ENCODE measurements at regions not wholly inside any gene's neighbourhood (a gene's known extent, or its start where the extent isn't known, plus 50 kb on each side); places are given as distances from the start of the nearest gene placed in this dataset.

DNA sequence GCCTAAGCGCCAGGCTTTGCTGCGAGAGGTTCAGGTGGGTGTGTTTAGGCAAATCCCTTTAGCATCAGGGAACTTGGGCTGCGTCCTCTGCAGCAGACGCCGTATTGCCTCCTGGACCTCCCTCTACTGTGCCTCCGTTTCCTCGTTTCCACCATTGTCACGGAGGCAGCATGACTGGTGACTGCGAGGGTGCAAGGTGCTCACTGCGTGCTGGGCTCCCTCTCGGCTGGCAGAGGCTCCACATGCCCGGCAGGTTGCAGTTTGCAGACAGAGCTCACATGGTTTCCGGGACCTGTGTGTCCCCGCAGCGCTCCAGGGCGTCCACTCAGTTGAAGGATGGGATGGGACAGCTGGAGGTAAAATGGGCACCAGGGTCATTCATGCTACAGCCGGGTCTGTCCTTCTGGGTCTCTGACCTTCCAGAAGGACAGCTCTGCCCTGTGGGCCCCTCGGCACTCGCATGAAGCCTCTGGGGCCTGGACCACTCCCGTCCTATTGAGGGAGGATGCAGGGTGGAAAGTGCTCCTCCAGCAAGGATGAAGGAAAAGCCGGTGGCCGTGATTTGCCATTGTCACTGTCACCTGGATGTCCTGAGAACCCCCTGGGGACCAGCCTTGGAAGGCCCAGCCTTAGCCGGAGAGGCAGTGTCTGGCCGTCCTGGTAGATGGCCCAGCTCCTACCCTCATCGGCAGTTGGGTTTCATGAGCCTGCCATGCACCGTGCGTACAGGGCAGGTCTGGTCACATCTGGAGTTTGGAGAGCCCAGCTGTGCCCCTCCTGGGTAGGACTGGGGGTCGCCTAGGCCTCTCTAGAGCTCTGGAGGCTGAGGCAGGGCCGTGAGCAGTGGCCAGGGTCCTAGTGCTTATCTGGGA is 146.5 kb downstream of the KIF26A start:
- DNase-seq (no peak), ATAC-seq (replicated peaks in 1 of 2) (no peak)
- no peak overlapping the region for H3K27ac Mint-ChIP-seq
- H3K4me3 Mint-ChIP-seq = no peak overlapping the region
- H3K4me1 Mint-ChIP-seq (ENCODE audit: low read depth) = no peaks in the 10 kb centered on the region
- H3K36me3 Mint-ChIP-seq (ENCODE audit: insufficient read depth in 2 of 2) = no peaks in the 10 kb centered on the region
- peaks cover 4 to 10% of the 10 kb centered on the region in 2 donors for H3K9me3 Mint-ChIP-seq
- no peaks in the 10 kb centered on the region for H3K27me3 Mint-ChIP-seq (ENCODE audit: low read depth)

DNA sequence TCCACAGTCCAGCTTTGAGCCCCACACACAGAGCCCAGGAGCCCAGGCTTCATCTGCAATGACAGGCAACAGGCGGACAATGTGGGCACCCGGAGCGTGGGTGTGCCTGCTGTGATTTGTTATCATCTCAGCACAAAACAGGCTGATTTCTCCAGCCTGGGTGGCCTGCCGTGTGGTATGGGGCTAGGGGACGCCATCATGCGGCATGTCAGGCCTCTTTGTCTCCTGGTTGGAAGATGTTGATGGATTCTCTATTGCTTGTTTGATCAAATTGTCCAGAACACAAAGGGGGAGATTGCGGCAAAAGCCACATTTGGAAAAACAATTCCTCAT is 147.1 kb downstream of the KIF26A start:
- H3K27ac Mint-ChIP-seq = no peak overlapping the region
- no peaks in the 10 kb centered on the region for H3K4me1 Mint-ChIP-seq (ENCODE audit: low read depth)
- no peaks in the 10 kb centered on the region for H3K27me3 Mint-ChIP-seq (ENCODE audit: low read depth)
- H3K4me3 Mint-ChIP-seq = no peak overlapping the region
- no peaks in the 10 kb centered on the region for H3K36me3 Mint-ChIP-seq (ENCODE audit: insufficient read depth in 2 of 2)
- DNase-seq = no peak
- no peak for ATAC-seq (replicated peaks in 1 of 2)
- peaks cover 4 to 10% of the 10 kb centered on the region in 2 donors for H3K9me3 Mint-ChIP-seq

DNA sequence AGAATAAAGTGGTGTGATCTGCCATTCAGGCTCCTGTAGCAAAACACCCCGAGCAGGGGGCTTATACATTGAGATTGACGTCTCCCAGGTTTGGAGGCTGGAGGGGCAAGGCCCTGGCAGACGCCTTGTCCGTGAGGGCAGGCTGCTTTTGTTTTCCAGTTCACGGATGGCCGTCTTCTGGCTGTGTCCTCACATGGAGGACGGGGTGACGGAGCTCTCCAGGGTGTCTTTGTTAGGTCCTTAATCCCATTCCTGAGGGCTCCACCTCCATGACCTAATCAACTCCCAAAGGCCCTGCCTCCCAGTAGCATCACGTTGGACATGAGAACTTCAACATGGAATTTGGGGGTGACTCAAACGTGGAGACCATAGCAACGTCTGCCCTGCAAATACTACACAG is 147.7 kb downstream of the KIF26A start:
- DNase-seq = no peak
- H3K9me3 Mint-ChIP-seq = peaks cover 4 to 10% of the 10 kb centered on the region in 2 donors
- no peak overlapping the region for H3K27ac Mint-ChIP-seq
- H3K4me1 Mint-ChIP-seq (ENCODE audit: low read depth) = no peaks in the 10 kb centered on the region
- H3K27me3 Mint-ChIP-seq (ENCODE audit: low read depth) = no peaks in the 10 kb centered on the region
- ATAC-seq (replicated peaks in 1 of 2) = no peak
- no peak overlapping the region for H3K4me3 Mint-ChIP-seq
- H3K36me3 Mint-ChIP-seq (ENCODE audit: insufficient read depth in 2 of 2) = no peaks in the 10 kb centered on the region

- H3K27me3 Mint-ChIP-seq (ENCODE audit: low read depth) = no peaks in the 10 kb centered on the region
- H3K9me3 Mint-ChIP-seq = peaks cover 4 to 10% of the 10 kb centered on the region in 2 donors
- no peak overlapping the region for H3K4me3 Mint-ChIP-seq
- H3K36me3 Mint-ChIP-seq (ENCODE audit: insufficient read depth in 2 of 2) = no peaks in the 10 kb centered on the region
- no peaks in the 10 kb centered on the region for H3K4me1 Mint-ChIP-seq (ENCODE audit: low read depth)
- no peak for ATAC-seq (replicated peaks in 1 of 2)
- DNase-seq = no peak
- H3K27ac Mint-ChIP-seq = no peak overlapping the region
Observed at GRCh38 chr14:104286496-104286895, 148.1 kb downstream of the KIF26A start.

DNA sequence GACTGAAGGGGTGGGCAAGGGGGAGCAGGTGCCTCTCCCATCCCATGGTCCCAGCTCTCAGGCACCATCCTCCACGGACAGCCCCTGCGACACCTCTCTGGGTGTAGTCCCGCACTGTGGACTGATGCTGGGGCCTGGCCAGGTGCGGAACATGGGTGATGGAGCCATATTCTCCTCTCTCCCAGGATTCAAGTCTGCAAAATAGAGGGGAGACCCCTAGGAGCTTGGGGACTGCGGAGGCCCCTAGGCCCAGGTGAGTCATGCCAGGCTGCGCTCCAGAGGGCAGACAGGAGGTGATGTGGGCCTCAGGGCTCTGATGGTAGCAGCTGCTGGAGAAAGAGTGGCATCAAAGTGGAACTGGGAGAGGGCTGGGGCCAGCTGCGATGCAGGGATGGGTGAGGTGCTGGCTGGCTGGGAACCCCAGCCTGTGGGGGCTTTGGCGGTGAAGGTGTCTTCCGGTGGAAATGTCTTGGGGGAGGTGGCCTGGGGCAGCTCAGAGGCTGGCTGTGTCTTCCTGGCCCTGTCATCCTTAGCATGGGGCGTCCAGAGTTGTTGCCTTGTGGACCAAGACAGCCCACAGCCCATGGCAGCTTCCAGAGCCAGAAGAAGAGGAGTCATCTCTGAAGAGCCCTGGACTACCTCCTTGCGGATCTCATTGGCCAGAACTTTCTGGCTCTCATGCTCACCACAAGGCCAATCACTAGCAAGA is 149.1 kb downstream of the KIF26A start:
- H3K27me3 Mint-ChIP-seq (ENCODE audit: low read depth) = no peaks in the 10 kb centered on the region
- no peak for DNase-seq
- H3K9me3 Mint-ChIP-seq = peaks cover 4 to 10% of the 10 kb centered on the region in 2 donors
- no peak overlapping the region for H3K4me3 Mint-ChIP-seq
- H3K27ac Mint-ChIP-seq = no peak overlapping the region
- no peaks in the 10 kb centered on the region for H3K36me3 Mint-ChIP-seq (ENCODE audit: insufficient read depth in 2 of 2)
- no peaks in the 10 kb centered on the region for H3K4me1 Mint-ChIP-seq (ENCODE audit: low read depth)
- ATAC-seq (replicated peaks in 1 of 2) = no peak

- Mint-ChIP-seq H3K4me1 (ENCODE audit: low read depth) (no peaks in the 10 kb centered on the region), H3K27ac (no peak overlapping the region), H3K4me3 (no peak overlapping the region), H3K36me3 (ENCODE audit: insufficient read depth in 2 of 2) (no peaks in the 10 kb centered on the region), H3K9me3 (peaks cover 4 to 10% of the 10 kb centered on the region in 2 donors), H3K27me3 (ENCODE audit: low read depth) (no peaks in the 10 kb centered on the region)
- DNase-seq (no peak), ATAC-seq (replicated peaks in 1 of 2) (no peak)
Observed at GRCh38 chr14:104288272-104288671, 149.9 kb downstream of the KIF26A start.

GRCh38 chr14:104289507-104289906 is 151.1 kb downstream of the KIF26A start:
- no peak overlapping the region for H3K4me3 Mint-ChIP-seq
- H3K9me3 Mint-ChIP-seq = peaks cover 4 to 10% of the 10 kb centered on the region in 2 donors
- H3K4me1 Mint-ChIP-seq (ENCODE audit: low read depth) = no peaks in the 10 kb centered on the region
- H3K36me3 Mint-ChIP-seq (ENCODE audit: insufficient read depth in 2 of 2) = no peaks in the 10 kb centered on the region
- DNase-seq (no peak), ATAC-seq (replicated peaks in 1 of 2) (no peak)
- no peaks in the 10 kb centered on the region for H3K27me3 Mint-ChIP-seq (ENCODE audit: low read depth)
- H3K27ac Mint-ChIP-seq = no peak overlapping the region

DNA sequence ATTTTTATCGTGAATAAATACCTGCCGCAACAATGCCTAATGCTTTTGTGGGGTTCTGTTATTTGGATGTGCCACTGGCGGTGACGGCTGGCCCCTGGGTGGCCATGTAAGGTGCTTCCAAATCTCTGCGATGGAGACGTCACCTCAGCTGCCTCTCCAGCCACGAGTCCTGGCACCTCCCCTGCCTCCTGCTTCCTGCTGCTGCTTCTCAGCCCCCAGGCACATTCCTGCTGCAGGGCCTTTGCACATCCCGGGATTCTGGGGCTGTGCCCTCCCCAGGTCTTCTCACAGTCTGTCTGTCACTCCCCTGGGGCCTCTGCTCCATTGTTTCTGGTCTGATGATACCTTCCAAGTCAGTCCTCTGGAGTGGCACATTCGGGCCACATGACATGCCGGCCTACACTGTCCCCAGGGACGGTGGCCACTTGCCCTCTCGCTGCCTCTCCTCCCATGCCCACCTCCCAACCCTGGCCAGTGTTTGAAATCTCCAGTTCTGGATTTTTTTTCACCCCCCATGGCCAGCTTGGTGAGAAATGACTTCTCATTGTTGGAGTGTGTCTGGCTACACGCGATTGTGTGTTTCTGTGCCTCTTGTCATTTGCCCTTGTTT is 151.8 kb downstream of the KIF26A start:
- DNase-seq = no peak
- no peak overlapping the region for H3K27ac Mint-ChIP-seq
- no peaks in the 10 kb centered on the region for H3K4me1 Mint-ChIP-seq (ENCODE audit: low read depth)
- no peak for ATAC-seq (replicated peaks in 1 of 2)
- H3K9me3 Mint-ChIP-seq = peaks cover 4 to 10% of the 10 kb centered on the region in 2 donors
- H3K27me3 Mint-ChIP-seq (ENCODE audit: low read depth) = no peaks in the 10 kb centered on the region
- H3K4me3 Mint-ChIP-seq = no peak overlapping the region
- no peaks in the 10 kb centered on the region for H3K36me3 Mint-ChIP-seq (ENCODE audit: insufficient read depth in 2 of 2)

DNA sequence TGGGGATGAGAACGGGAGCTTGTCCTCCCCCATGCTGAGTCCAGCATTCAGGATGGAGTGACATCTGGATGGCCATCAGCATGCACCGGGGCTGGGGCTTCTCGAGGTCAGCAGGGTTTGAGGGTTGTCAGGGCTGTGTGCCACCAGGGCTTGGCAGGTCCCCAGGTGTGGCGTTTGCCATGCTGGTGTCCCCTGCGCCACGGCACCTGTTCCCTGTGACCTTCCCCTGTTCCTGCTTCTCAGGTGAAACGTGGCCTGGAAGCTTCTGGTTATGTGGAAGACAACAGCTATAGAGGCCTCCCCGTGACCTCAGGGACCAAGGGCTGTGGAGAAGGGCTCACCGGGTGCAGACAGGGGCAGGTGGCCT is 152.4 kb downstream of the KIF26A start:
- Mint-ChIP-seq H3K4me3 (no peak overlapping the region), H3K27me3 (ENCODE audit: low read depth) (no peaks in the 10 kb centered on the region), H3K9me3 (peaks cover 4 to 10% of the 10 kb centered on the region in 2 donors), H3K4me1 (ENCODE audit: low read depth) (no peaks in the 10 kb centered on the region), H3K27ac (no peak overlapping the region), H3K36me3 (ENCODE audit: insufficient read depth in 2 of 2) (no peaks in the 10 kb centered on the region)
- ATAC-seq (replicated peaks in 1 of 2) (no peak), DNase-seq (no peak)

GRCh38 chr14:104291123-104292000 is 153.0 kb downstream of the KIF26A start:
- H3K4me1 Mint-ChIP-seq (ENCODE audit: low read depth) = no peaks in the 10 kb centered on the region
- H3K9me3 Mint-ChIP-seq = peaks cover 4 to 10% of the 10 kb centered on the region in 2 donors
- ATAC-seq (replicated peaks in 1 of 2) (no peak), DNase-seq (no peak)
- no peak overlapping the region for H3K27ac Mint-ChIP-seq
- no peak overlapping the region for H3K4me3 Mint-ChIP-seq
- no peaks in the 10 kb centered on the region for H3K36me3 Mint-ChIP-seq (ENCODE audit: insufficient read depth in 2 of 2)
- no peaks in the 10 kb centered on the region for H3K27me3 Mint-ChIP-seq (ENCODE audit: low read depth)

- Mint-ChIP-seq H3K36me3 (ENCODE audit: insufficient read depth in 2 of 2) (no peaks in the 10 kb centered on the region), H3K27ac (no peak overlapping the region), H3K9me3 (peaks cover 4 to 10% of the 10 kb centered on the region in 2 donors), H3K27me3 (ENCODE audit: low read depth) (no peaks in the 10 kb centered on the region), H3K4me1 (ENCODE audit: low read depth) (no peaks in the 10 kb centered on the region), H3K4me3 (no peak overlapping the region)
- DNase-seq = no peak
- no peak for ATAC-seq (replicated peaks in 1 of 2)
Observed at GRCh38 chr14:104292084-104292970, 153.9 kb downstream of the KIF26A start.

DNA sequence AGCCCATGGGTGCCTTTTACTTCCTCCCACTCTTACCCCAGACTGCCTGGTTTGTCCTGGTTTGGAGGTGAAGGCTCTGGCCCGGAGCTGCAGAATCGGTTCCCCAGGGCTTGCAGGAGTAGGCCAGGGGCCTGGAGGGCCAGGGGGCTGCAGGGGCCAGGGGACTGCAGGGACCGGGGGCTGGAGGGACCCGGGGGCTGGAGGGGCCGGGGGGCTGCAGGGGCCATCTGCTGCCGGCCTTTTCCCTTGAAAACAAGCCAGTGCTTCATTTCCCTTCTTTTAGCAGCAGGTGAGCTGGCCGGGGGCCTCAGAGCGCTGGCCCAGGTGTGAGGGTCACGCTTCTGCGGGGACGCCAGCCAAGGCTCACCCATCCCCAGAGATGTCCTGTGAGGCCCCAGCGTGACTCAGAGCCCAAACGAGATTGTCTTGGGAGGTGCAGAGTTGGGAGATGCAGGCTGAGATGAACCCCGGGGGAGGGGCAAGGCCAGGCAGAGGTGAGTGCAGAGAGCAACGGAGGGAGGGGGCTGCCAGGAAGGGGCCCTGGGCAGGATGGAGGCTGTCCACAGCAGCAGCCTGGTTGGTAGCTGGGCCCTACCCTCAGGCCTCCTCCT is 154.9 kb downstream of the KIF26A start:
- Mint-ChIP-seq H3K27ac (no peak overlapping the region), H3K27me3 (ENCODE audit: low read depth) (no peaks in the 10 kb centered on the region), H3K4me1 (ENCODE audit: low read depth) (no peaks in the 10 kb centered on the region), H3K4me3 (no peak overlapping the region), H3K9me3 (peaks cover 4 to 10% of the 10 kb centered on the region in 2 donors), H3K36me3 (ENCODE audit: insufficient read depth in 2 of 2) (no peaks in the 10 kb centered on the region)
- DNase-seq (no peak), ATAC-seq (replicated peaks in 1 of 2) (no peak)

All from activated T-cell treated with anti-CD3 and anti-CD28 coated beads, Interleukin-2, amount 50 U/mL, for 72 hours (primary cell).